SK-N-DZ (cell line): ENCODE measurements at regions not wholly inside any gene's neighbourhood (a gene's known extent, or its start where the extent isn't known, plus 50 kb on each side); places are given as distances from the start of the nearest gene placed in this dataset.

Experiments
- DNase-seq: peaks from one replicate; pipeline ENCODE4 v3.0.0-alpha.2; 2015; ENCODE audit warnings: low spot score

- DNase-seq, result no peak
These were observed 51.2 kb upstream of the PALS2 start for GRCh38 chr7:24521917-24522623.
